Kidney (tissue), 13 donors: ENCODE measurements at regions not wholly inside any gene's neighbourhood (a gene's known extent, or its start where the extent isn't known, plus 50 kb on each side); places are given as distances from the start of the nearest gene placed in this dataset.

Source experiments
- DNase-seq, 5 donors: peaks; one replicate each; pipeline ENCODE4 v3.0.0-alpha.2; 2013 to 2020
- FAIRE-seq: peaks from 2 replicates; lab custom pipeline; 2012; peaks lifted over from hg19 to GRCh38; lab: Jason Lieb, UNC
- H3K27ac ChIP-seq, 2 donors: one replicate each; pipeline ENCODE4 v1.7.0; 2013; ENCODE audit warnings: low read depth in 2 of 2, low read length in 2 of 2, inconsistent platforms in 1 of 2
- H3K27me3 ChIP-seq: one replicate; pipeline ENCODE4 v1.7.1; 2013; ENCODE audit warnings: low read length, inconsistent platforms; ENCODE audit not compliant: control insufficient read depth, insufficient read depth
- H3K36me3 ChIP-seq, 3 donors: one replicate each; pipeline versions ENCODE4 v1.7.0 to v1.7.1; 2013; ENCODE audit warnings: low read length in 3 of 3, control low read depth in 1 of 3, inconsistent platforms in 1 of 3; ENCODE audit not compliant: insufficient read depth in 3 of 3, control insufficient read depth in 2 of 3
- H3K4me1 ChIP-seq, 3 donors: one replicate each; pipeline versions ENCODE4 v1.7.0 to v1.7.1; 2013; ENCODE audit warnings: low read length in 3 of 3, inconsistent platforms in 1 of 3, low read depth in 1 of 3; ENCODE audit not compliant: control insufficient read depth in 2 of 3, insufficient read depth in 2 of 3
- H3K4me3 ChIP-seq, 3 donors: one replicate each; pipeline versions ENCODE4 v1.7.0 to v1.8.1; 2013; ENCODE audit warnings: low read length in 3 of 3, control low read depth in 1 of 3, inconsistent platforms in 1 of 3
- H3K9ac ChIP-seq, 3 donors: one replicate each; pipeline versions ENCODE4 v1.7.0 to v1.7.1; 2013; ENCODE audit warnings: low read length in 3 of 3, control low read depth in 1 of 3, inconsistent platforms in 1 of 3
- H3K9me3 ChIP-seq, 3 donors: one replicate each; pipeline versions ENCODE4 v1.7.0 to v1.7.1; 2013; ENCODE audit warnings: low read length in 3 of 3, control low read depth in 1 of 3, inconsistent platforms in 1 of 3; ENCODE audit not compliant: control insufficient read depth in 2 of 3, insufficient read depth in 1 of 3
- intact Hi-C: fragments of 100-400 bp; cut with DNase I; formaldehyde crosslinking; loops from one replicate; pipeline ENCODE4 v1.11.1; 2022
- TF ChIP-seq, protein P1 (sequence below): IDR thresholded peaks from 3 replicates; pipeline ENCODE4 v1.5.1; 2012; ENCODE audit warnings: mild to moderate bottlenecking, moderate library complexity, borderline replicate concordance; ENCODE audit not compliant: insufficient read depth; ENCODE audit errors: extremely low read depth
- donor health status: control.
- donor health status: control.
- donor health status: control.
- donor health status: control.
- donor health status: control.
- donor health status: DM: yes; HTN: yes; CAD: no.
- donor health status: Normal renal cell carcinoma (clear cell type).

DNA sequence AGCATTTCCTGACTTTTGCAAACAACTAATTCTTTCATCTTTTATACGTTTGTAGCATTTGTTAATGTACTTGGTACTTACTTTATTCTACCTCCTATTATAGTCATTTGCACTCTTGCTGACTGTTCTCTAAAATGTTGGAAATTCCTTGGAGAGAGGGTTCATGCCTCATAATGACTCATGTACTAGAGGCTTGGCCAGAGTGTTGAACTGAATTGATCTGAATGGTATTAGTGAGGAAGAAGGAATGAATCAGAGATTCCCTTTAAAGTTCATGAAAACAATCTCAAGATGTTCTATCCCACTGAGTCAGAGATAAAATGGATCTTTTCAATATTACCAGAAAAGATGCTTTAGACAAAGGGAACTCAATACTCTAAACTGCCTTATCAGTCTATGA is 383.4 kb downstream of the SEC16B start:
- Histone ChIP-seq H3K4me1 (no peaks in the 10 kb centered on the region), H3K36me3 (no peaks in the 10 kb centered on the region), H3K4me3 (no peak overlapping the region), H3K9me3 (no peaks in the 10 kb centered on the region), H3K27ac (no peak overlapping the region), H3K27me3 (no peaks in the 10 kb centered on the region), H3K9ac (no peak overlapping the region)
- intact Hi-C loops = no loop called here
- DNase-seq = no peak
- TF ChIP-seq, protein P1, sequence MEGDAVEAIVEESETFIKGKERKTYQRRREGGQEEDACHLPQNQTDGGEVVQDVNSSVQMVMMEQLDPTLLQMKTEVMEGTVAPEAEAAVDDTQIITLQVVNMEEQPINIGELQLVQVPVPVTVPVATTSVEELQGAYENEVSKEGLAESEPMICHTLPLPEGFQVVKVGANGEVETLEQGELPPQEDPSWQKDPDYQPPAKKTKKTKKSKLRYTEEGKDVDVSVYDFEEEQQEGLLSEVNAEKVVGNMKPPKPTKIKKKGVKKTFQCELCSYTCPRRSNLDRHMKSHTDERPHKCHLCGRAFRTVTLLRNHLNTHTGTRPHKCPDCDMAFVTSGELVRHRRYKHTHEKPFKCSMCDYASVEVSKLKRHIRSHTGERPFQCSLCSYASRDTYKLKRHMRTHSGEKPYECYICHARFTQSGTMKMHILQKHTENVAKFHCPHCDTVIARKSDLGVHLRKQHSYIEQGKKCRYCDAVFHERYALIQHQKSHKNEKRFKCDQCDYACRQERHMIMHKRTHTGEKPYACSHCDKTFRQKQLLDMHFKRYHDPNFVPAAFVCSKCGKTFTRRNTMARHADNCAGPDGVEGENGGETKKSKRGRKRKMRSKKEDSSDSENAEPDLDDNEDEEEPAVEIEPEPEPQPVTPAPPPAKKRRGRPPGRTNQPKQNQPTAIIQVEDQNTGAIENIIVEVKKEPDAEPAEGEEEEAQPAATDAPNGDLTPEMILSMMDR = no peak
- no peak for FAIRE-seq

DNA sequence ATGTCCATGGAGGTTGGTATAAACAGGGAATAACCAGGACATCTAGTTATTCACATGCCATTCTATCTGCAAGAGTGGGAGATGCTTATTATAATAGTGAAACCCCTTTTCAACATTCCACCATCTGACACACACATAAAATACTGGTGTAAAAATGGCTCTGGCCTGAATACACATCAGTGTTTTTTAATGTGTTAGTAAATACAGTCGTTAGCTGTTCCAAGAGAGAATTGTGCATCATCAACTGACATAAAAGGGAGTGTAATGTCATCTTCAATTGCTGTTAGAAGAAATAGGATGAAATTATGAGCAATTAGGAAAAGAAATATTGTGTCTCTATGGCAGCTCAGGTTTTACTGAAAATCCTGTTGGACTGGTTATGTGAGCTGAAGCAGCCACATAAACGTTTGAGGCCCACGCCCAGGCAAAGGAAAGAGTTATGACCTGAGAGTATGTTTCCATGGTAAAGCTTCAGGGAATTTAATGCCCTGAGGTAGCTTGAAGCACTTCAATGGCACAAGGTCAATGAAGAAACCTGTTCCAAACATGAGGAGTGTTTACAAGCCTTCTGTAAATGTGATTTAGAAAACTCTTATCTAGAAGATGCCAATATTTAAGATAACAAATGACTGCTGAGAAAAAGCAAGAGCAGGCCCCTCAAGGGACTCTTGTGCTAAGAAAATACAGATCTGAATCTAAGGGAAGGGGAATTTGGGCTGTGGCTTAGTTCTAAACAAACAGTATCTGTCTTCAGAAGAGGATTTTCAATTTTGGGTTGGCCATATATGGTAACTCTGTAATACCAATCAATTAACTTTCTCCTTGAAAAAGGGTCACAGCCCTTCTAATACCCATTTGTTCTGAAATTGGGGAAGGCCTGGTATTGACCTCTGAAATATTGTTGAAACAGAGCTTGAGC is 384.3 kb downstream of the SEC16B start:
- H3K9ac ChIP-seq = no peak overlapping the region
- no peaks in the 10 kb centered on the region for H3K4me1 ChIP-seq
- FAIRE-seq = no peak
- no peaks in the 10 kb centered on the region for H3K9me3 ChIP-seq
- H3K4me3 ChIP-seq = no peak overlapping the region
- intact Hi-C loops = no loop called here
- TF ChIP-seq, protein P1 = no peak
- H3K27ac ChIP-seq = no peak overlapping the region
- DNase-seq = peak in 4 of 5 donors; percentile 60 to 93 (median 80)
- H3K27me3 ChIP-seq = no peaks in the 10 kb centered on the region
- H3K36me3 ChIP-seq = no peaks in the 10 kb centered on the region

GRCh38 chr1:177573901-177574300 is 396.0 kb downstream of the SEC16B start:
- no peak overlapping the region for H3K4me3 ChIP-seq
- no peak for FAIRE-seq
- no peak overlapping the region for H3K27ac ChIP-seq
- no peaks in the 10 kb centered on the region for H3K36me3 ChIP-seq
- TF ChIP-seq, protein P1 = no peak
- no peak for DNase-seq
- no peaks in the 10 kb centered on the region for H3K9me3 ChIP-seq
- no peak overlapping the region for H3K9ac ChIP-seq
- H3K27me3 ChIP-seq = no peaks in the 10 kb centered on the region
- intact Hi-C loops = no loop called here
- H3K4me1 ChIP-seq = no peaks in the 10 kb centered on the region
